HL-60 (cell line): ENCODE measurements at regions not wholly inside any gene's neighbourhood (a gene's known extent, or its start where the extent isn't known, plus 50 kb on each side); places are given as distances from the start of the nearest gene placed in this dataset.

ENCODE experiments used
- DNase-seq, 2 experiments: peaks; one replicate each; pipeline ENCODE4 v3.0.0-alpha.2; 2010 to 2020; ENCODE audit warnings: low read depth in 1 of 2, low spot score in 1 of 2
- H3K27ac ChIP-seq: fragments of 250-450 bp; sonication (Bioruptor Pico); replicated peaks from 2 replicates; pipeline ENCODE4 v1.5.1; 2020; ENCODE audit warnings: mild to moderate bottlenecking, moderate library complexity
- H3K27me3 ChIP-seq: fragments of 250-450 bp; sonication (Bioruptor Pico); 2 replicates; pipeline ENCODE4 v1.5.1; 2021; ENCODE audit warnings: mild to moderate bottlenecking, moderate library complexity; ENCODE audit not compliant: insufficient read depth, poor library complexity, severe bottlenecking
- H3K4me3 ChIP-seq: replicated peaks from 2 replicates; pipeline ENCODE4 v1.5.1; 2011; ENCODE audit warnings: mild to moderate bottlenecking, control low read depth, low read length; ENCODE audit not compliant: insufficient read depth
- GABPA ChIP-seq: IDR thresholded peaks from 2 replicates; pipeline ENCODE4 v1.6.1; 2012; ENCODE audit warnings: low read depth
- POLR2AphosphoS5 ChIP-seq: IDR thresholded peaks from 2 replicates; pipeline ENCODE4 v1.6.1; 2012; ENCODE audit warnings: low read depth
- SPI1 ChIP-seq: IDR thresholded peaks from 2 replicates; pipeline ENCODE4 v1.6.1; 2012; ENCODE audit warnings: low read depth, mild to moderate bottlenecking, borderline replicate concordance
- TF ChIP-seq, protein P1 (sequence below): IDR thresholded peaks from one replicate; pipeline ENCODE4 v1.5.1; 2011; ENCODE audit warnings: low read length, control low read depth, inconsistent platforms; ENCODE audit not compliant: insufficient read depth
- TF ChIP-seq, protein P2 (sequence below): IDR thresholded peaks from 2 replicates; pipeline ENCODE4 v1.6.1; 2012; ENCODE audit warnings: low read depth; ENCODE audit not compliant: insufficient replicate concordance

DNA sequence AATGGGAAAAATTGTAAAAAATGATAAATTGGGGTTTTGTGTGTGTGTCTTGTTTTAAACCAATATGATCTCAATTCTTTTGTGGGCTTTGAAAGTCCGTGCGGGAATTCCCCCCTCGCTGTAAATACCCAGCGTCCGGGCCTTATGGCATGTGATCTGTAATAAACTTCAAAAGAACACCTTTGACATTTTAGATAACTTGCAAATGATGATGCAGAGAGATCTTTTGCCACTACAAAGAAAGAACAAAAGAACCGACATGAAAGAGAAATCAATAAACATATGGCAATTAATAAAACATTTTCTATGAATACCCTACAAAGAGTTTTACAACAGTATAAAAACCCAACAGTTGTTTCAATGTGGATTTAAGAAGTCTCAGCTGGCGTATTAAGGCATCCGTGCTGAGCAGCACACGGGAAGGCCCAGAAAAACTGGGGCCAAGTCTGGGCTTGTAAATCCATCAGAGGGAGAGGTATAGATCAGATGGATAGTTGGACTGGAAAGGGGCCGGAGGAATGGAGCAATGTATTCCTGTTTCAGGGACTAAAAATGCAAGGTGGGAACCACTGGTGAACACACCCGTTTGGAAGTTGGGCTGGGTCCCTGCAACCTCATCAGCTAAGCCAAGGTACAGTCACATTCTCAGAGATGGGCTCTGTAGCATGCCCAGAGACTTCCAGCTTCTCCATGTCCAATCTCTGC is 115.2 kb downstream of the IRX5 start:
- DNase-seq: no peak
- no peaks in the 10 kb centered on the region for H3K27me3 ChIP-seq
- H3K27ac ChIP-seq: no peak overlapping the region
- TF ChIP-seq GABPA (no peak), POLR2AphosphoS5 (no peak), SPI1 (no peak)
- TF ChIP-seq, protein P1, sequence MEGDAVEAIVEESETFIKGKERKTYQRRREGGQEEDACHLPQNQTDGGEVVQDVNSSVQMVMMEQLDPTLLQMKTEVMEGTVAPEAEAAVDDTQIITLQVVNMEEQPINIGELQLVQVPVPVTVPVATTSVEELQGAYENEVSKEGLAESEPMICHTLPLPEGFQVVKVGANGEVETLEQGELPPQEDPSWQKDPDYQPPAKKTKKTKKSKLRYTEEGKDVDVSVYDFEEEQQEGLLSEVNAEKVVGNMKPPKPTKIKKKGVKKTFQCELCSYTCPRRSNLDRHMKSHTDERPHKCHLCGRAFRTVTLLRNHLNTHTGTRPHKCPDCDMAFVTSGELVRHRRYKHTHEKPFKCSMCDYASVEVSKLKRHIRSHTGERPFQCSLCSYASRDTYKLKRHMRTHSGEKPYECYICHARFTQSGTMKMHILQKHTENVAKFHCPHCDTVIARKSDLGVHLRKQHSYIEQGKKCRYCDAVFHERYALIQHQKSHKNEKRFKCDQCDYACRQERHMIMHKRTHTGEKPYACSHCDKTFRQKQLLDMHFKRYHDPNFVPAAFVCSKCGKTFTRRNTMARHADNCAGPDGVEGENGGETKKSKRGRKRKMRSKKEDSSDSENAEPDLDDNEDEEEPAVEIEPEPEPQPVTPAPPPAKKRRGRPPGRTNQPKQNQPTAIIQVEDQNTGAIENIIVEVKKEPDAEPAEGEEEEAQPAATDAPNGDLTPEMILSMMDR: no peak
- TF ChIP-seq, protein P2, sequence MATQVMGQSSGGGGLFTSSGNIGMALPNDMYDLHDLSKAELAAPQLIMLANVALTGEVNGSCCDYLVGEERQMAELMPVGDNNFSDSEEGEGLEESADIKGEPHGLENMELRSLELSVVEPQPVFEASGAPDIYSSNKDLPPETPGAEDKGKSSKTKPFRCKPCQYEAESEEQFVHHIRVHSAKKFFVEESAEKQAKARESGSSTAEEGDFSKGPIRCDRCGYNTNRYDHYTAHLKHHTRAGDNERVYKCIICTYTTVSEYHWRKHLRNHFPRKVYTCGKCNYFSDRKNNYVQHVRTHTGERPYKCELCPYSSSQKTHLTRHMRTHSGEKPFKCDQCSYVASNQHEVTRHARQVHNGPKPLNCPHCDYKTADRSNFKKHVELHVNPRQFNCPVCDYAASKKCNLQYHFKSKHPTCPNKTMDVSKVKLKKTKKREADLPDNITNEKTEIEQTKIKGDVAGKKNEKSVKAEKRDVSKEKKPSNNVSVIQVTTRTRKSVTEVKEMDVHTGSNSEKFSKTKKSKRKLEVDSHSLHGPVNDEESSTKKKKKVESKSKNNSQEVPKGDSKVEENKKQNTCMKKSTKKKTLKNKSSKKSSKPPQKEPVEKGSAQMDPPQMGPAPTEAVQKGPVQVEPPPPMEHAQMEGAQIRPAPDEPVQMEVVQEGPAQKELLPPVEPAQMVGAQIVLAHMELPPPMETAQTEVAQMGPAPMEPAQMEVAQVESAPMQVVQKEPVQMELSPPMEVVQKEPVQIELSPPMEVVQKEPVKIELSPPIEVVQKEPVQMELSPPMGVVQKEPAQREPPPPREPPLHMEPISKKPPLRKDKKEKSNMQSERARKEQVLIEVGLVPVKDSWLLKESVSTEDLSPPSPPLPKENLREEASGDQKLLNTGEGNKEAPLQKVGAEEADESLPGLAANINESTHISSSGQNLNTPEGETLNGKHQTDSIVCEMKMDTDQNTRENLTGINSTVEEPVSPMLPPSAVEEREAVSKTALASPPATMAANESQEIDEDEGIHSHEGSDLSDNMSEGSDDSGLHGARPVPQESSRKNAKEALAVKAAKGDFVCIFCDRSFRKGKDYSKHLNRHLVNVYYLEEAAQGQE: no peak
- no peak overlapping the region for H3K4me3 ChIP-seq

DNA sequence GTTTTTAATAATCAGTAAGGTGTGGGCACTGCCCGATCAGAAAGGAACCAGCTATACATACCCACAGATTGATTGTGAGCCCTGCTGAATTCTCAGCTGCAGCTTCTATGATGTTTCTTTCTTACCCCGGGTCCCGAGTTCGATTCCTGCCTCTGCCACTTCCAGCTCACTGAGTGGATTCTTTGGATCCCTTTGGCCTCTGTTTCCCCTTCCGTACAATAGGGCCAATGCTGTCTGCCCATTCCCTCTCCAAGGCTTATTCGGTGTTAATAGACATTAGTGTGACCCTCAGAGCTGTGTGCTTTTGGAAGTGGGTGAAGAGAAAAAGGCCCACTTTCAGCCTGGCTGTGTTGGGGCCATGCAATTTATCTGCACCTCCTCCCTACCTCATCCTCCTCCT is 115.8 kb downstream of the IRX5 start:
- Histone ChIP-seq H3K4me3 (no peak overlapping the region), H3K27ac (no peak overlapping the region), H3K27me3 (no peaks in the 10 kb centered on the region)
- no peak for DNase-seq
- TF ChIP-seq POLR2AphosphoS5: no peak
- TF ChIP-seq, protein P1: no peak
- no peak for TF ChIP-seq SPI1
- TF ChIP-seq, protein P2: no peak
- TF ChIP-seq GABPA: no peak

DNA sequence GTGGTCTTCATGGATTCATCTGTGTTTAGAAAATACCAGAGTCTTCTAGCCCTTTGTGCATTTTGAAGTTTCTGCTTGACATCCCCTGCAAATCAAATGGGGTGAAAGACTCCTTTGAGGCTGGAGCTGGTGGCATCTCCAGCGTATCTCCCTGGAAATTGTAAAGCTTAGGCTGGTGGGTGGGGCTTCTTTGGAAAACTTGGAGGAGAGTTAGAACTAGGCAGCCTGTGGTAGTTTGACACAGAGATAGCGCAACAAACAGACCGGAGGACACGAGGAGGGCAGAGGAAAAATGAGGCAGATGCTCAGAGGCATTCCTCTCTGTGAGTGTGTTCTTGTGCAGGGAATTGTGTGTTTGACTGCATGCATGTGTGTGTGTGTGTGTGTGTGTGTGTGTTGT is 116.3 kb downstream of the IRX5 start:
- H3K4me3 ChIP-seq: no peak overlapping the region
- TF ChIP-seq GABPA: no peak
- TF ChIP-seq, protein P1: no peak
- no peak for TF ChIP-seq POLR2AphosphoS5
- TF ChIP-seq, protein P2: no peak
- no peak for TF ChIP-seq SPI1
- DNase-seq: no peak
- no peak overlapping the region for H3K27ac ChIP-seq
- no peaks in the 10 kb centered on the region for H3K27me3 ChIP-seq
